ENCODE measurements at regions not wholly inside any gene's neighbourhood (a gene's known extent, or its start where the extent isn't known, plus 50 kb on each side); places are given as distances from the start of the nearest gene placed in this dataset.

DNA sequence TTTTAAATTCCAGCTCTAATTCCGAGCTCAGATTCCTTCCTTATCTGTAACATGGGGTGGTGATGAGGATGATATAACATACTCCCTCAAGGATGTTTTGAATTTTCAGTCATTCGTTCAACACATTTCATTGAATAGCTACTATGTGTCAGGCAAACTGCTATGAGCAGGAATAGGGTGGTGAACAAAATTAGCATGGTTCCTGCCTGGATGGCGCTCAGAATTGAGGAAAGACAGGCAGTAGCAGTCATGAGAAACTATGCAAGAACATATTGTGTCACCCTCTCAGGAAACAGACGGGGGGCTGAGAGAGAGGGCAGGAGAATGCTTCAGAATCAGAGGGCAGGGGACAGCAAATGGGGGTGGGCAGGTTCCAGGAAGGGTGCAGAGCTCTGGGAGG lies 265.2 kb downstream of the NSG2 start (continued):
- no peak for TF ChIP-seq REST (IDR thresholded peaks at IDR 0.05; ENCODE audit: low read depth, low read length)
- no peak for TF ChIP-seq EZH2 (IDR thresholded peaks at IDR 0.05; ENCODE audit: borderline replicate concordance, control insufficient read depth, low read depth, low read length)
- TF ChIP-seq KDM1A (IDR thresholded peaks at IDR 0.05; ENCODE audit: borderline replicate concordance) = no peak
- TF ChIP-seq, protein P1, sequence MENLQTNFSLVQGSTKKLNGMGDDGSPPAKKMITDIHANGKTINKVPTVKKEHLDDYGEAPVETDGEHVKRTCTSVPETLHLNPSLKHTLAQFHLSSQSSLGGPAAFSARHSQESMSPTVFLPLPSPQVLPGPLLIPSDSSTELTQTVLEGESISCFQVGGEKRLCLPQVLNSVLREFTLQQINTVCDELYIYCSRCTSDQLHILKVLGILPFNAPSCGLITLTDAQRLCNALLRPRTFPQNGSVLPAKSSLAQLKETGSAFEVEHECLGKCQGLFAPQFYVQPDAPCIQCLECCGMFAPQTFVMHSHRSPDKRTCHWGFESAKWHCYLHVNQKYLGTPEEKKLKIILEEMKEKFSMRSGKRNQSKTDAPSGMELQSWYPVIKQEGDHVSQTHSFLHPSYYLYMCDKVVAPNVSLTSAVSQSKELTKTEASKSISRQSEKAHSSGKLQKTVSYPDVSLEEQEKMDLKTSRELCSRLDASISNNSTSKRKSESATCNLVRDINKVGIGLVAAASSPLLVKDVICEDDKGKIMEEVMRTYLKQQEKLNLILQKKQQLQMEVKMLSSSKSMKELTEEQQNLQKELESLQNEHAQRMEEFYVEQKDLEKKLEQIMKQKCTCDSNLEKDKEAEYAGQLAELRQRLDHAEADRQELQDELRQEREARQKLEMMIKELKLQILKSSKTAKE (IDR thresholded peaks at IDR 0.05; ENCODE audit: low read depth, poor library complexity, severe bottlenecking) = no peak
- no peak for TF ChIP-seq FOS (IDR thresholded peaks at IDR 0.05; ENCODE audit: borderline replicate concordance, extremely low read depth, insufficient read length)
- no peak for TF ChIP-seq EGR1 (IDR thresholded peaks at IDR 0.05; ENCODE audit: borderline replicate concordance in 1 of 2, low read depth in 2 of 2, low read length in 2 of 2)

All from GM12878 (cell line).